ENCODE measurements at regions not wholly inside any gene's neighbourhood (a gene's known extent, or its start where the extent isn't known, plus 50 kb on each side); places are given as distances from the start of the nearest gene placed in this dataset.

DNA sequence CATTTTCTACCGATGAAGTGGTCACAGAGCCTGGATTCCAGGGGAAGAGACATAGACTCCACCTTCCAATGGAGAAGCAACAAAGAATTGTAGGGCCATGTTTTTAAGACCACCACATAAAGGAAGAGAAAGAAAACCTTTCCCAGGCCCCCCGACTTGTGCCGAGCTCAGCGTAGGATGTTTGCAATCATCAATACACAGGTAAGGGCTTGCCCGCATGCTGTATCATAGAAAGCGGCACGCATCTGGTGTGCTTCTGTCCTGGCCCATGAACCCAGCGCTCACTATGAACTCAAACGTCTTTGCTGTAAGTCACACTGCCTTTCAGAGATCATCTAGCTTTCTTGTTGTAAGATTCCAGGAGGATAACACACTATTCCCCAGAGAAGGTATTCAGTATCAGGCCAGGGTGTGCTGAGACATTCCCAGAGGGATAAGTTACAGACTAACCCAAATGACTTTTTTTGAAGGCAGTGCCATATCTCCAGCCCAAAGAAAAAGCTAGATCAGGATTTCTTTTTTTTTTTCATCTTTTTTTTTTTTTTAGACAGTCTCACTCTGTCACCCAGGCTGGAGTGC, 79.5 kb upstream of the RPL38 start:
- TF ChIP-seq, protein P1, sequence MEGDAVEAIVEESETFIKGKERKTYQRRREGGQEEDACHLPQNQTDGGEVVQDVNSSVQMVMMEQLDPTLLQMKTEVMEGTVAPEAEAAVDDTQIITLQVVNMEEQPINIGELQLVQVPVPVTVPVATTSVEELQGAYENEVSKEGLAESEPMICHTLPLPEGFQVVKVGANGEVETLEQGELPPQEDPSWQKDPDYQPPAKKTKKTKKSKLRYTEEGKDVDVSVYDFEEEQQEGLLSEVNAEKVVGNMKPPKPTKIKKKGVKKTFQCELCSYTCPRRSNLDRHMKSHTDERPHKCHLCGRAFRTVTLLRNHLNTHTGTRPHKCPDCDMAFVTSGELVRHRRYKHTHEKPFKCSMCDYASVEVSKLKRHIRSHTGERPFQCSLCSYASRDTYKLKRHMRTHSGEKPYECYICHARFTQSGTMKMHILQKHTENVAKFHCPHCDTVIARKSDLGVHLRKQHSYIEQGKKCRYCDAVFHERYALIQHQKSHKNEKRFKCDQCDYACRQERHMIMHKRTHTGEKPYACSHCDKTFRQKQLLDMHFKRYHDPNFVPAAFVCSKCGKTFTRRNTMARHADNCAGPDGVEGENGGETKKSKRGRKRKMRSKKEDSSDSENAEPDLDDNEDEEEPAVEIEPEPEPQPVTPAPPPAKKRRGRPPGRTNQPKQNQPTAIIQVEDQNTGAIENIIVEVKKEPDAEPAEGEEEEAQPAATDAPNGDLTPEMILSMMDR (conservative IDR thresholded peaks at IDR 0.05 in 1 of 2, IDR thresholded peaks at IDR 0.05 in 1 of 2; ENCODE audit: extremely low read depth in 1 of 2, insufficient read depth in 1 of 2, low read depth in 1 of 2, low read length in 2 of 2) = no peak
- no peak for TF ChIP-seq EZH2 (IDR thresholded peaks at IDR 0.05; ENCODE audit: borderline replicate concordance, low read length)
